ENCODE measurements at regions not wholly inside any gene's neighbourhood (a gene's known extent, or its start where the extent isn't known, plus 50 kb on each side); places are given as distances from the start of the nearest gene placed in this dataset.

DNA sequence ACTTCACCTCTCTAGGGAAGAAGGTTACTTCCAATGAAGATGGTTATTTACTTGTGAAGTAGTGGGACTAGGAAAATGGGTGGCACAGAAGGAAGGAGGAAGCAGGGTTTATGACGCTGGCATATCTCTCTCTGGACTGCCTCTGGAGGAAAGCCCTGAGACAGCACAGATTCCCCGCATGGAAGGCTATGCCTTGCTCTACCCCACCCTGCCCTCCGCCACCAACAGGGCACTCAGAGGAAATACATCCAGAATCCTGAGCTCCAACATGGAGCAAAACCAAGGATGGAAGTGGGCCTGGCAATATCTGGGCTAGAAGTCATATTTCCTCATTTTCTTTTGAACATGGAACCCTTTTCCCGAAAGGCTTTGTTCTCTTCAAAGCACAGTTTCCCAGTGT lies 346.9 kb downstream of the ZSWIM6 start:
- no peaks in the 10 kb centered on the region for H3K9me3 ChIP-seq
- TF ChIP-seq, protein P1, sequence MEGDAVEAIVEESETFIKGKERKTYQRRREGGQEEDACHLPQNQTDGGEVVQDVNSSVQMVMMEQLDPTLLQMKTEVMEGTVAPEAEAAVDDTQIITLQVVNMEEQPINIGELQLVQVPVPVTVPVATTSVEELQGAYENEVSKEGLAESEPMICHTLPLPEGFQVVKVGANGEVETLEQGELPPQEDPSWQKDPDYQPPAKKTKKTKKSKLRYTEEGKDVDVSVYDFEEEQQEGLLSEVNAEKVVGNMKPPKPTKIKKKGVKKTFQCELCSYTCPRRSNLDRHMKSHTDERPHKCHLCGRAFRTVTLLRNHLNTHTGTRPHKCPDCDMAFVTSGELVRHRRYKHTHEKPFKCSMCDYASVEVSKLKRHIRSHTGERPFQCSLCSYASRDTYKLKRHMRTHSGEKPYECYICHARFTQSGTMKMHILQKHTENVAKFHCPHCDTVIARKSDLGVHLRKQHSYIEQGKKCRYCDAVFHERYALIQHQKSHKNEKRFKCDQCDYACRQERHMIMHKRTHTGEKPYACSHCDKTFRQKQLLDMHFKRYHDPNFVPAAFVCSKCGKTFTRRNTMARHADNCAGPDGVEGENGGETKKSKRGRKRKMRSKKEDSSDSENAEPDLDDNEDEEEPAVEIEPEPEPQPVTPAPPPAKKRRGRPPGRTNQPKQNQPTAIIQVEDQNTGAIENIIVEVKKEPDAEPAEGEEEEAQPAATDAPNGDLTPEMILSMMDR (IDR thresholded peaks at IDR 0.05): no peak
- H3K4me3 ChIP-seq: no peak overlapping the region
- intact Hi-C loops (cut with DNase I; ENCODE audit: low total_unique reads): no loop called here
- DNase-seq: no peak
- H3K4me1 ChIP-seq: no peaks in the 10 kb centered on the region
- H3K36me3 ChIP-seq: no peaks in the 10 kb centered on the region
- peaks cover 0 to under 1% of the 10 kb centered on the region in 2 donors for H3K27me3 ChIP-seq
- H3K27ac ChIP-seq: no peak overlapping the region

DNA sequence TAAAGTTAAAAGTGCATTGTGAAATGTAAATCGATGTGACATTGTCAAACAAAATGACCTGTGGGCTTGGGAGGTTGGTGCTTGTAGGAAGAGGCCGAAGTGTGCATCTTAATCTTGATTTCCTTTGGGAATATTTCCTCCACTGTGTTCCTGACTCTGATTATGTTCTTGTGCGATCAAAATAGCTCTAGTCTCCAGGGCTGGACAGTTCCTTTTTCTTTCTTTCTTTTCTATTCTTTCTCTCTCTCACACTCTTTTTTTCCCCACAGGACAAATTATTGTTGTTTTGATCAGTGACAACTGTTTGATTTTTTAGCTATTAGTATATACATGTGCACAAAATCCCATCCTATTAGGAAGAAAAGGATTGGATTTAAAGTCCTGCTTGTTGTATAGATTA lies 347.5 kb downstream of the ZSWIM6 start:
- Histone ChIP-seq H3K36me3 (no peaks in the 10 kb centered on the region), H3K27me3 (peaks cover 0 to 3% of the 10 kb centered on the region in 2 donors), H3K9me3 (no peaks in the 10 kb centered on the region), H3K4me1 (no peaks in the 10 kb centered on the region), H3K27ac (no peak overlapping the region), H3K4me3 (no peak overlapping the region)
- intact Hi-C loops (cut with DNase I; ENCODE audit: low total_unique reads): no loop called here
- no peak for DNase-seq
- TF ChIP-seq, protein P1 (IDR thresholded peaks at IDR 0.05): no peak

GRCh38 chr5:61680247-61680646 lies 348.2 kb downstream of the ZSWIM6 start:
- intact Hi-C loops (cut with DNase I; ENCODE audit: low total_unique reads): no loop called here
- Histone ChIP-seq H3K27ac (no peak overlapping the region), H3K4me3 (no peak overlapping the region), H3K9me3 (no peaks in the 10 kb centered on the region), H3K4me1 (no peaks in the 10 kb centered on the region), H3K36me3 (no peaks in the 10 kb centered on the region), H3K27me3 (peaks cover 0 to 3% of the 10 kb centered on the region in 2 donors)
- TF ChIP-seq, protein P1 (IDR thresholded peaks at IDR 0.05): no peak
- no peak for DNase-seq

- Histone ChIP-seq H3K9me3 (no peaks in the 10 kb centered on the region), H3K4me3 (no peak overlapping the region), H3K36me3 (no peaks in the 10 kb centered on the region), H3K27ac (no peak overlapping the region), H3K27me3 (peaks cover 0 to 3% of the 10 kb centered on the region in 2 donors), H3K4me1 (no peaks in the 10 kb centered on the region)
- intact Hi-C loops (cut with DNase I; ENCODE audit: low total_unique reads): no loop called here
- TF ChIP-seq, protein P1 (IDR thresholded peaks at IDR 0.05): no peak
- DNase-seq: no peak
Measured at GRCh38 chr5:61683148-61683547, 351.1 kb downstream of the ZSWIM6 start.

DNA sequence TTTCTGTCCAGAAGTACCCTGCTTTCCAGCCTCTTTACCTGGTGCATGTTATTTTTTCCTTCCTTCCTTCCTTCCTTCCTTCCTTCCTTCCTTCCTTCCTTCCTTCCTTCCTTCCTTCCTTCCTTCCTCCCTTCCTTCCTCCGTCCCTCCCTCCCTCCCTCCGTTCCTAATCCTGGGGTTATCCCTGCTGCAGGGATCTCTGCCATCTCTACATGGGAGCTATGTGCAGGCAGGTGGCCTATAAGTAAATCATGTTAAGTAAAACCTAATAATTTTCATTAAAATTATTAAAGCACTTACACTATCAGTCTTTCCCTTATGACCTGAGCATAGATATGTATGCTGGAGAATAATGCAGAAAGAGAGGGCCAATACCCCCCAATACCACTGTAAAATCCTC lies 351.9 kb downstream of the ZSWIM6 start:
- Histone ChIP-seq H3K36me3 (no peaks in the 10 kb centered on the region), H3K27ac (no peak overlapping the region), H3K4me3 (no peak overlapping the region), H3K4me1 (no peaks in the 10 kb centered on the region), H3K9me3 (no peaks in the 10 kb centered on the region), H3K27me3 (peaks cover 0 to 3% of the 10 kb centered on the region in 2 donors)
- no peak for DNase-seq
- intact Hi-C loops (cut with DNase I; ENCODE audit: low total_unique reads): no loop called here
- TF ChIP-seq, protein P1 (IDR thresholded peaks at IDR 0.05): no peak
